ENCODE measurements at regions not wholly inside any gene's neighbourhood (a gene's known extent, or its start where the extent isn't known, plus 50 kb on each side); places are given as distances from the start of the nearest gene placed in this dataset.
"Not testable (repeated sequence)": the region's sequence is repeated elsewhere in the genome, so short reads cannot be mapped to it uniquely, and the experiment has no call there.

GRCh38 chr13:18710673-18711072 lies 471.0 kb downstream of the TUBA3C start:
- H3K4me1 ChIP-seq (ENCODE audit: control insufficient read depth, insufficient read depth, low read length); CTCF ChIA-PET; ATAC-seq; H3K27ac ChIP-seq (ENCODE audit: low read length); intact Hi-C loops (cut with micrococcal nuclease; ENCODE audit: unreplicated experiment); H3K27me3 ChIP-seq (ENCODE audit: control insufficient read depth, insufficient read depth, low read length); H3K9me3 ChIP-seq (ENCODE audit: control insufficient read depth, insufficient read depth, low read depth, low read length); DNase-seq (ENCODE audit: low read depth, low spot score); in situ Hi-C loops (cut with HindIII; ENCODE audit: low pct_unique_long_range_greater_than_20kb, low sequenced_read_pairs); H3K36me3 ChIP-seq (ENCODE audit: control insufficient read depth, insufficient read depth, low read length); BruUV-seq (replicated peaks); H3K4me3 ChIP-seq (ENCODE audit: low read depth in 2 of 2, low read length in 2 of 2); POLR2A ChIA-PET: not testable (repeated sequence)

GRCh38 chr13:18706538-18706937 lies 475.1 kb downstream of the TUBA3C start:
- H3K27ac ChIP-seq (ENCODE audit: low read length); POLR2A ChIA-PET; H3K27me3 ChIP-seq (ENCODE audit: control insufficient read depth, insufficient read depth, low read length); BruUV-seq (replicated peaks); H3K4me1 ChIP-seq (ENCODE audit: control insufficient read depth, insufficient read depth, low read length); H3K9me3 ChIP-seq (ENCODE audit: control insufficient read depth, insufficient read depth, low read depth, low read length); DNase-seq (ENCODE audit: low read depth, low spot score); H3K36me3 ChIP-seq (ENCODE audit: control insufficient read depth, insufficient read depth, low read length); H3K4me3 ChIP-seq (ENCODE audit: low read depth in 2 of 2, low read length in 2 of 2); CTCF ChIA-PET; in situ Hi-C loops (cut with HindIII; ENCODE audit: low pct_unique_long_range_greater_than_20kb, low sequenced_read_pairs); intact Hi-C loops (cut with micrococcal nuclease; ENCODE audit: unreplicated experiment); ATAC-seq: not testable (repeated sequence)

GRCh38 chr13:18702464-18703247 lies 479.0 kb downstream of the TUBA3C start:
- POLR2A ChIA-PET; intact Hi-C loops (cut with micrococcal nuclease; ENCODE audit: unreplicated experiment); DNase-seq (ENCODE audit: low read depth, low spot score); H3K36me3 ChIP-seq (ENCODE audit: control insufficient read depth, insufficient read depth, low read length); H3K27me3 ChIP-seq (ENCODE audit: control insufficient read depth, insufficient read depth, low read length); H3K27ac ChIP-seq (ENCODE audit: low read length); in situ Hi-C loops (cut with HindIII; ENCODE audit: low pct_unique_long_range_greater_than_20kb, low sequenced_read_pairs); BruUV-seq (replicated peaks); H3K4me1 ChIP-seq (ENCODE audit: control insufficient read depth, insufficient read depth, low read length); H3K4me3 ChIP-seq (ENCODE audit: low read depth in 2 of 2, low read length in 2 of 2); H3K9me3 ChIP-seq (ENCODE audit: control insufficient read depth, insufficient read depth, low read depth, low read length); CTCF ChIA-PET; ATAC-seq: not testable (repeated sequence)

GRCh38 chr13:18698332-18698731 lies 483.3 kb downstream of the TUBA3C start:
- CTCF ChIA-PET; in situ Hi-C loops (cut with HindIII; ENCODE audit: low pct_unique_long_range_greater_than_20kb, low sequenced_read_pairs); BruUV-seq (replicated peaks); intact Hi-C loops (cut with micrococcal nuclease; ENCODE audit: unreplicated experiment); DNase-seq (ENCODE audit: low read depth, low spot score); H3K4me1 ChIP-seq (ENCODE audit: control insufficient read depth, insufficient read depth, low read length); H3K4me3 ChIP-seq (ENCODE audit: low read depth in 2 of 2, low read length in 2 of 2); POLR2A ChIA-PET; H3K27ac ChIP-seq (ENCODE audit: low read length); H3K27me3 ChIP-seq (ENCODE audit: control insufficient read depth, insufficient read depth, low read length); ATAC-seq; H3K36me3 ChIP-seq (ENCODE audit: control insufficient read depth, insufficient read depth, low read length); H3K9me3 ChIP-seq (ENCODE audit: control insufficient read depth, insufficient read depth, low read depth, low read length): not testable (repeated sequence)

- BruUV-seq (replicated peaks), result not testable (repeated sequence)
Observed at GRCh38 chr13:18697851-18698250, 483.8 kb downstream of the TUBA3C start.

GRCh38 chr13:18697221-18697620 lies 484.4 kb downstream of the TUBA3C start:
- H3K27me3 ChIP-seq (ENCODE audit: control insufficient read depth, insufficient read depth, low read length); H3K36me3 ChIP-seq (ENCODE audit: control insufficient read depth, insufficient read depth, low read length); H3K4me1 ChIP-seq (ENCODE audit: control insufficient read depth, insufficient read depth, low read length); H3K4me3 ChIP-seq (ENCODE audit: low read depth in 2 of 2, low read length in 2 of 2); POLR2A ChIA-PET; in situ Hi-C loops (cut with HindIII; ENCODE audit: low pct_unique_long_range_greater_than_20kb, low sequenced_read_pairs); DNase-seq (ENCODE audit: low read depth, low spot score); H3K27ac ChIP-seq (ENCODE audit: low read length); BruUV-seq (replicated peaks); ATAC-seq; intact Hi-C loops (cut with micrococcal nuclease; ENCODE audit: unreplicated experiment); CTCF ChIA-PET; H3K9me3 ChIP-seq (ENCODE audit: control insufficient read depth, insufficient read depth, low read depth, low read length): not testable (repeated sequence)

More at GRCh38 chr13:18697851-18698250, 483.8 kb downstream of the TUBA3C start:
- H3K4me3 ChIP-seq (ENCODE audit: low read depth in 2 of 2, low read length in 2 of 2); ATAC-seq; DNase-seq (ENCODE audit: low read depth, low spot score); H3K27me3 ChIP-seq (ENCODE audit: control insufficient read depth, insufficient read depth, low read length); H3K9me3 ChIP-seq (ENCODE audit: control insufficient read depth, insufficient read depth, low read depth, low read length); in situ Hi-C loops (cut with HindIII; ENCODE audit: low pct_unique_long_range_greater_than_20kb, low sequenced_read_pairs); intact Hi-C loops (cut with micrococcal nuclease; ENCODE audit: unreplicated experiment); H3K27ac ChIP-seq (ENCODE audit: low read length); H3K4me1 ChIP-seq (ENCODE audit: control insufficient read depth, insufficient read depth, low read length); CTCF ChIA-PET; H3K36me3 ChIP-seq (ENCODE audit: control insufficient read depth, insufficient read depth, low read length); POLR2A ChIA-PET: not testable (repeated sequence)

GRCh38 chr13:18677403-18677802 lies 504.2 kb downstream of the TUBA3C start:
- BruUV-seq (replicated peaks); H3K4me1 ChIP-seq (ENCODE audit: control insufficient read depth, insufficient read depth, low read length); CTCF ChIA-PET; intact Hi-C loops (cut with micrococcal nuclease; ENCODE audit: unreplicated experiment); in situ Hi-C loops (cut with HindIII; ENCODE audit: low pct_unique_long_range_greater_than_20kb, low sequenced_read_pairs); POLR2A ChIA-PET; H3K9me3 ChIP-seq (ENCODE audit: control insufficient read depth, insufficient read depth, low read depth, low read length); ATAC-seq; DNase-seq (ENCODE audit: low read depth, low spot score); H3K27ac ChIP-seq (ENCODE audit: low read length); H3K27me3 ChIP-seq (ENCODE audit: control insufficient read depth, insufficient read depth, low read length); H3K36me3 ChIP-seq (ENCODE audit: control insufficient read depth, insufficient read depth, low read length); H3K4me3 ChIP-seq (ENCODE audit: low read depth in 2 of 2, low read length in 2 of 2): not testable (repeated sequence)
